Epithelial cell of prostate (primary cell): ENCODE measurements at regions not wholly inside any gene's neighbourhood (a gene's known extent, or its start where the extent isn't known, plus 50 kb on each side); places are given as distances from the start of the nearest gene placed in this dataset.
A peak's percentile ranks its signal among the peaks of the same experiment; 100 is the strongest.

Experiments
- DNase-seq: peaks from one replicate; pipeline ENCODE4 v3.0.0-alpha.2; 2011; ENCODE audit warnings: low read depth, low spot score
- H3K27ac ChIP-seq: fragments of 450-650 bp; 2 replicates; pipeline ENCODE4 v1.5.1; 2017; ENCODE audit warnings: mild to moderate bottlenecking

GRCh38 chr1:39107341-39108290 lies 81.5 kb downstream of the NDUFS5 start:
- DNase-seq = no peak
- H3K27ac ChIP-seq = peak overlapping the region; percentile 97

- DNase-seq = no peak
- H3K27ac ChIP-seq = peak overlapping the region; percentile 97
Observed at GRCh38 chr1:39109644-39110043, 83.5 kb downstream of the NDUFS5 start.

- peak overlapping the region; percentile 97 for H3K27ac ChIP-seq
- no peak for DNase-seq
Observed at GRCh38 chr1:39110325-39110851, 84.2 kb downstream of the NDUFS5 start.

GRCh38 chr1:39110882-39111281 lies 84.7 kb downstream of the NDUFS5 start:
- H3K27ac ChIP-seq = peak overlapping the region; percentile 97
- DNase-seq = no peak

GRCh38 chr1:39113109-39113743 lies 87.1 kb downstream of the NDUFS5 start:
- no peak for DNase-seq
- H3K27ac ChIP-seq = peak overlapping the region; percentile 97

GRCh38 chr1:39115271-39116110 lies 89.0 kb upstream of the MACF1 start:
- peak overlapping the region; percentile 97 for H3K27ac ChIP-seq
- no peak for DNase-seq

GRCh38 chr1:39116116-39116607 lies 88.3 kb upstream of the MACF1 start:
- peak overlapping the region; percentile 97 for H3K27ac ChIP-seq
- DNase-seq = no peak

GRCh38 chr1:39116860-39117728 lies 87.4 kb upstream of the MACF1 start:
- DNase-seq = no peak
- peak overlapping the region; percentile 97 for H3K27ac ChIP-seq

GRCh38 chr1:39117899-39118450 lies 86.5 kb upstream of the MACF1 start:
- H3K27ac ChIP-seq = no peak overlapping the region
- DNase-seq = no peak

- H3K27ac ChIP-seq = no peak overlapping the region
- no peak for DNase-seq
Observed at GRCh38 chr1:39122056-39122455, 82.4 kb upstream of the MACF1 start.

GRCh38 chr1:39124282-39124681 lies 80.2 kb upstream of the MACF1 start:
- H3K27ac ChIP-seq = peak overlapping the region; percentile 11
- DNase-seq = no peak

GRCh38 chr1:39127513-39127912 lies 77.0 kb upstream of the MACF1 start:
- peak overlapping the region; percentile 97 for H3K27ac ChIP-seq
- DNase-seq = no peak

GRCh38 chr1:39128126-39128525 lies 76.4 kb upstream of the MACF1 start:
- DNase-seq = no peak
- H3K27ac ChIP-seq = peak overlapping the region; percentile 97

- H3K27ac ChIP-seq = peak overlapping the region; percentile 97
- no peak for DNase-seq
Observed at GRCh38 chr1:39128959-39129358, 75.5 kb upstream of the MACF1 start.

- H3K27ac ChIP-seq = peak overlapping the region; percentile 97
- no peak for DNase-seq
Observed at GRCh38 chr1:39129514-39129913, 75.0 kb upstream of the MACF1 start.

GRCh38 chr1:39130325-39130724 lies 74.2 kb upstream of the MACF1 start:
- H3K27ac ChIP-seq = peak overlapping the region; percentile 97
- DNase-seq = no peak

- no peak for DNase-seq
- H3K27ac ChIP-seq = peak overlapping the region; percentile 97
Observed at GRCh38 chr1:39131940-39132339, 72.6 kb upstream of the MACF1 start.

- no peak for DNase-seq
- H3K27ac ChIP-seq = peak overlapping the region; percentile 97
Observed at GRCh38 chr1:39132505-39133339, 71.8 kb upstream of the MACF1 start.
